Keratinocyte (primary cell): ENCODE measurements at regions not wholly inside any gene's neighbourhood (a gene's known extent, or its start where the extent isn't known, plus 50 kb on each side); places are given as distances from the start of the nearest gene placed in this dataset.

Experiments
- CTCF ChIP-seq, 3 experiments: IDR thresholded peaks in 1 of 3; conservative IDR thresholded peaks in 1 of 3; optimal IDR thresholded peaks in 1 of 3; 2 replicates in 2 of 3; 3 replicates in 1 of 3; pipeline versions ENCODE3 to v1.5.1; 2011; ENCODE audit warnings: low read length in 3 of 3, mild to moderate bottlenecking in 3 of 3, moderate library complexity in 2 of 3, control low read depth in 1 of 3, inconsistent platforms in 1 of 3; ENCODE audit not compliant: insufficient read depth in 2 of 3; ENCODE audit errors: extremely low read depth in 1 of 3
- EZH2 ChIP-seq: IDR thresholded peaks from one replicate; pipeline ENCODE4 v1.6.1; 2012; ENCODE audit warnings: inconsistent platforms, mild to moderate bottlenecking, low read length, moderate library complexity

- TF ChIP-seq CTCF (optimal IDR thresholded peaks at IDR 0.05 in 1 of 3, IDR thresholded peaks at IDR 0.05 in 1 of 3, conservative IDR thresholded peaks at IDR 0.05 in 1 of 3; ENCODE audit: extremely low read depth in 1 of 3, insufficient read depth in 2 of 3, low read length in 3 of 3) (no peak), EZH2 (no peak)
Measured at GRCh38 chr11:90747057-90747456, 524.2 kb upstream of the CHORDC1 start.
